HG03460 (cell line): ENCODE measurements at regions not wholly inside any gene's neighbourhood (a gene's known extent, or its start where the extent isn't known, plus 50 kb on each side); places are given as distances from the start of the nearest gene placed in this dataset.
"Not testable (repeated sequence)": the region's sequence is repeated elsewhere in the genome, so short reads cannot be mapped to it uniquely, and the experiment has no call there.

Experiments used
- ATAC-seq: cut with Tn5 transposase; IDR thresholded peaks from one replicate; pipeline ENCODE4 v1.9.1; 2021; ENCODE audit not compliant: unreplicated experiment

- ATAC-seq, result not testable (repeated sequence)
These were observed 182.8 kb upstream of the PLGLB2 start for GRCh38 chr2:87565116-87565515.

DNA sequence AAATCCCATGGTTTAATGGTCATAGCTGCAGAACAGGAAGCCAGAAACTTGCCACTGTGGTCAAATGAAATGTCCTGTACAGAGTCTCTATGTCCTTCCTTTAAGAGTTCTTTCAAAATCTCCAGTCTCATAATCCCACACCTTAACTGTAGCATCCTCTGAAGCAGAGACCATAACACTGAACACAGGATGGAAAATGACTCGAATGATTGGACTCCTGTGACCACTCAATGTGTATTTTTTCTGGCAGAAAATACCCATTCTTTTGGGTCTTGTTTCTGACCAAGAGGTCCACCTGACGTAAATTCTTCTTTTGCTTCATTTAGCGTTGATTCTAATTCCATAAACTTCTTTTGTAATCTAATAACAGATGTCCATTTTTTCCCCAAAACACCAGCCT, 181.4 kb upstream of the PLGLB2 start:
- ATAC-seq, result not testable (repeated sequence)

DNA sequence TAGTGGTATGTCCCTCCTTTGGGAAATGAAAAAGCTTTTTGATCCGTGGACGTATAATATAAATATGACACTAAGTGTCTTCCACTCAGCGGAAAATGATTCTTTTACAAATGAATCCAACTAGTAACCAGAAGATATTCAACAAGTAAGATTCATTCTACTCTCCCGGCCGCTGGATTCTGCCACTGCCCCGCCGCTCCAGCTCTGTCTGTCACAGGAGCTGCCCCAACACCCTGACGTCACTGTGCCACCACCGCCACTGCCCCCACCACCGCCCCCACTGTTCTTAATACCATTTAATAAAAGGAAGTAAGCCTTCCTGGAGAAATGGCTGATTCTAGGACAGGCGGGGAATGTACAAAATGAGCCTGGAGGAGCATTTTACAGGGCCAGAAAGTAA, 180.8 kb upstream of the PLGLB2 start:
- not testable (repeated sequence) for ATAC-seq

DNA sequence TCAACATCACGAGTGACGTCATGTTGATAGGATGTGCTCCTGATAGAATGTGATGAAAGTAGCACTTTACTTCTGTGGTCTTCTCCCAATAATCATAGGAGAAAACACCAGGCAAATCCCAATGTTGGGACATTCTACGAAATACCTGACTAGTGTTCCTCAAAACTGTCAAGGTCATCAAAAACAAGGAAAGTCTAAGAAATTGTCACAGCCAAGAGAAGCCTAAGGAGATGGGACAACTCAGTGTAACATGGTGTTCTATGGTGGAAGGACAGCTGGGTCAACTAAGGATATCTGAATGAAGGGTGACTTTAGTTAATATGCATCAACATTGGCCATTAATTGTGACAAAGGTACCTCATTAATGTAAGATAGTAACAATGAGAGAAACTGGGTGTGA, 180.0 kb upstream of the PLGLB2 start:
- not testable (repeated sequence) for ATAC-seq

DNA sequence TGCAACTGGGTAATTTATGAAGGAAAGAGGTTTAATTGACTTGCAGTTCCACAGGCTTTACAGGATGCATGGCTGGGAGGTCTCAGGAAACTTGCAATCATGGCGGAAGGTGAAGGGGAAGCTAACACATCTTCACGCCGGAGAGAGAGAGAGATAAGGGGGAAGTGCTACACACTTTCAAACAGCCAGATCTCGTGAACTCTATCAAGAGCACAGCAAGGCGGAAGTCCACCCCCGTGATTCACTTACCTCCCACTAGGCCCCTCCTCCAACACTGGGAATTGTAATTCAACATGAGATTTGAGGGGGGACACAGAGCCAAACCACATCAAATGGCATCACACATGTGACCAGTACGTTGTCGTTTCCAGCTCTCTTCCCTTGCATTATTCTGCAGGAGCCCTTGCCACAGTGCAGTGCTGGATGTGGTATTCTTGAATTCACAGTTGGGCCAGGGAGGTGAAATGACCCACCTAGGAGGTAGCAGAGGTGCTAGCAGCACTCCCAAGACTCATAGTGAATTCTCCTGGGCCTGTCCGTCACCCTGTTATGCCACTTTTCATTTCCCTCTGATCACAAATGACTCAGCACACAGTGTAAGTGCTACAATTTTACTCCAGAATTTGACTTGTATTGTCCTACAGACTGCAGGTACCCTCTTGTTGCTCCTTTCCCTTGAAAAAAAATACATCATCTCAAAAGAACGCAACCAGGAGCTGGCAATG, 179.2 kb upstream of the PLGLB2 start:
- not testable (repeated sequence) for ATAC-seq

GRCh38 chr2:87569689-87570397, 178.0 kb upstream of the PLGLB2 start:
- not testable (repeated sequence) for ATAC-seq

GRCh38 chr2:87571889-87572465, 175.9 kb upstream of the PLGLB2 start:
- ATAC-seq, result not testable (repeated sequence)

- not testable (repeated sequence) for ATAC-seq
These were observed 175.0 kb upstream of the PLGLB2 start for GRCh38 chr2:87572906-87573305.

DNA sequence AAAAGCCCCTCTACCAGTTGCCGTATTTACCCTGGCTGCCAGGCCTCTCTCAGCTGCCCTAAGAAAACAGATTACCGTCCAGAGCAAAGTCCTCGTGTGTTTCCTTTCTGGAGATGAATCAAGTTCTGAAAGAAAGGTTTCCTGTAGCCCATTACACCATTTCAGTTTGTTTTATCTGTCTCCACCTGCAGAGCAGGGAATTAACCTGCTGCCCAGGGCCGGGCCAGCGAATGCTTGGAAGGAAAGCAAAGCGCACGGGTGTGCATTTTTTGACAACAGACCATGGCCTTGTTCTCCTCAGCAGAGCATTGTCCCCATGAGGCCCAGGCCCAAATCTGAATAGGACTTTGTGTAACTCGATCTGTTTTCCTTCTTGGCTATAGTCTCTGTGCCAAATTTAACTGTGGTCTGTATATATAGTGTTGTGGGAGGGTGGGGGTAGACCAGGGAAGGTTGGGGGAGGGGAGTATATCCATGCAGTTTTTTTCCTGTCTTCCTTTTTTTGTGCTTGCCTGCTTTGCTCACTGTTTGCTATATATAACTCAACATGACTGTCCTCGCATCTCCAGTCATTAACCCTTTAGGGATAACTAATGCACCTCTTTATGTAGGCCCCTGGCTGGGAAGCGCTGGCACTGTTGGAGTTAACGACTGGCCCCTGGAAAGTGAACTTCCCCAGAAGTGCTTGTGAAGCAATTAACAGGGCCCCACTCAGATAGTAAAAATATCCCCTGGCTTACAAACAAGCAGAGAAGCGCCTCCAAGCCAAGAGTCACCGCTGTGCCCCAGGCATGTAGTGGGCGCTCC, 174.3 kb upstream of the PLGLB2 start:
- not testable (repeated sequence) for ATAC-seq

GRCh38 chr2:87574193-87575119, 173.4 kb upstream of the PLGLB2 start:
- not testable (repeated sequence) for ATAC-seq

DNA sequence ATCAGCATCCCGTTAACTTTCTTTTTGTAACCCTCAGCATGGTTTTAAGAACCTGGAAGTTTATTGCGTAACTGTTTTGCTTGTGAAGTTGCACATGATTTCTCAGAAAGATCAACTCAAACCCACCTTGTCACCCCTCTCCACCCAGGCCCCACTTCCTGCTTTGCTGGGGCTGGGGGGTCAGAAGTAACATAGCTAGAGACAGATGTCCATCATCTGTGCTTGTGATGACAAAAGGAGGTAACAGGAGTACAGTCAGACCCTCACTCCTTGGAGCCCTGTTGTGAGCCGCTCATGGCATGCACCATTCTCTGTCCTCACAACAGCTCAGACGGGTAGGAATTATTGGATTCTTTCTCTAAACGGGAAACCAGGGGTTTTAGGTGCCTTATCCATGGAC, 172.7 kb upstream of the PLGLB2 start:
- not testable (repeated sequence) for ATAC-seq

DNA sequence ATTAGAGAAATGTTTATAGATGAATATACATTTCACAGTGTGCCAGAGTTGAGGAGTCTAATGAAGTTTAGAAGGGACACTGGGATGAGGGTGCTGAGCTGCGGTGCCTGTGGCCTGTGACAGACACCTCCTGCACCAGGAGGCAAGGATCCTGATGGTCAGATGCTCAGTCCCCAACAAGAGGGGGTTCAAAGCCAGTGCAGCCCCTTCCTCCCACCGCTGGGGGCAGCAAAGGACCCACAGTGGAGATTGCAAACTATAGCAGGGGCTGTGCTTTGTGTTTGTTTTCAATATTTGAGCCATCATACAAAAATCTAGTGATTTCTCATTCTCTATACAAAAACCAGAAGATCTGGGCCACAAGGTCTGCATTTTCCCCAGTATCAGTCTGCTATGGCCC, 170.5 kb upstream of the PLGLB2 start:
- ATAC-seq, result not testable (repeated sequence)

DNA sequence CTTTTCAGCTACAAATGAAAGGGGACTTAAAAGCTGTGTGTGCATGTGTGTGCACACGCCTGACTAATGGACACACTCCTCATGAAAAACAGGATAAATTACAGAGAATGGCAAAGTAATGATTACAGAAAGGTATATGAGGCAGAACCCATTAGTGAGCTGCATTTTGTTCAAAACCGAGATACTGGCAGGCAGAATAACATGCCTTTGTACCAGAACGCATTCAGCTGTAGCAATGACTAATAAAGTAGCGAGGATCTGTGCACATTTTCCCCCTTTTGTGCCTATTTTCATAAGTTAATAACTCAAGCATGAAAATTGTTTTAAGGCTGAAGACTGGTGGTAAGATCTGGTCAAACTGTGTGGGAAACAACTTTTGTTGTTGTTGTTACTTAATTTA, 165.7 kb upstream of the PLGLB2 start:
- not testable (repeated sequence) for ATAC-seq

- ATAC-seq, result not testable (repeated sequence)
These were observed 165.3 kb upstream of the PLGLB2 start for GRCh38 chr2:87582579-87582978.

- not testable (repeated sequence) for ATAC-seq
These were observed 164.5 kb upstream of the PLGLB2 start for GRCh38 chr2:87583370-87583769.

- ATAC-seq, result not testable (repeated sequence)
These were observed 164.1 kb upstream of the PLGLB2 start for GRCh38 chr2:87583803-87584202.

DNA sequence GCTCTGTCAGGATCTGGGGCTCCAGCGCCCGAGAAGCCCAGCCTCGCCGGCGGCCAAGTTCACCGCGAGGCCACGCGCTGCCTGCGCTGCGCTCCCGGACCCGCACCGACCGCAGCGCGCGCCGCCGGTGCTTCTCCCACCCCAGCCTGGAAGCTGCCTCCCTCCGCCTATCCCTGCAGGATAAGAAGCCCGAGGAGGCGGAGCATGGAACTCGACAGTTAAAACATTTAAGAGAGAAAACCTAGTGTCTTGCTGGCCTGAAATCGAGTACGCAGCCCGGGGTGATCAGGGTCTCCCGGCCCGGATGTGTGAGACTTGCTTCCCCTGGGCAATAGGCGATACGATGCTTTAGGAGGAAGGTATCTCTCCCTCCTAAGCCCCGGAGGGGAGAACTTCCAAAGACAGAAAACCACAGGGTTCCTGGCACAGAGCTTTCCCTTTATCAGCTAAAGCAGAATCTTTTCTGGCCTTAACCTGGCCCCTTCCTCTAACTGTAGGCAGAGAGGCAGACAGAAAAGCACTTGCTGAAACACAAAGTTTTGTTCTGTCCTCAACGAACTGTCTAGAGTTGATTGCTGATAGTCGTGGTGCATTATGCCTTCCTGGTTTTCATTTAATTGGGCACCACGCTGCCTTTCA, 163.5 kb upstream of the PLGLB2 start:
- ATAC-seq, result not testable (repeated sequence)

GRCh38 chr2:87587934-87588333, 160.0 kb upstream of the PLGLB2 start:
- not testable (repeated sequence) for ATAC-seq

- ATAC-seq, result not testable (repeated sequence)
These were observed 154.9 kb upstream of the PLGLB2 start for GRCh38 chr2:87592974-87593373.
